Cardiac muscle cell (in vitro differentiated cells and primary cell): ENCODE measurements at regions not wholly inside any gene's neighbourhood (a gene's known extent, or its start where the extent isn't known, plus 50 kb on each side); places are given as distances from the start of the nearest gene placed in this dataset.

Experiments used
- DNase-seq, 2 donors: peaks; one replicate each; pipeline versions ENCODE4 v3.0.0 to v3.0.0-alpha.2; 2010 to 2017; ENCODE audit warnings: low read depth in 1 of 2, low spot score in 1 of 2
- H3K27ac ChIP-seq: fragments of 200-600 bp; sonication (generic); 2 replicates; pipeline ENCODE4 v1.5.1; 2016
- H3K27me3 ChIP-seq: fragments of 200-600 bp; sonication (generic); 2 replicates; pipeline ENCODE4 v1.6.0; 2016; ENCODE audit warnings: control low read depth
- H3K36me3 ChIP-seq: fragments of 200-600 bp; sonication (generic); 2 replicates; pipeline ENCODE4 v1.5.1; 2016; ENCODE audit warnings: control low read depth
- H3K4me1 ChIP-seq: fragments of 200-600 bp; sonication (generic); 2 replicates; pipeline ENCODE4 v1.8.1; 2017; ENCODE audit warnings: low read depth, mild to moderate bottlenecking, mixed run types
- H3K4me3 ChIP-seq: fragments of 200-600 bp; sonication (generic); 2 replicates; pipeline ENCODE4 v1.5.1; 2016; ENCODE audit warnings: mild to moderate bottlenecking
- H3K9me3 ChIP-seq: fragments of 200-600 bp; sonication (generic); 2 replicates; pipeline ENCODE4 v1.5.1; 2017; ENCODE audit warnings: low read depth, mild to moderate bottlenecking, control low read depth
- CTCF ChIP-seq: IDR thresholded peaks from 2 replicates; pipeline ENCODE4 v1.5.1; 2012; ENCODE audit warnings: low read depth, mild to moderate bottlenecking, low read length

GRCh38 chr11:131154351-131154750, 216.1 kb upstream of the NTM start:
- Histone ChIP-seq H3K4me1 (peaks cover 18% of the 10 kb centered on the region), H3K4me3 (no peak overlapping the region), H3K27ac (no peak overlapping the region), H3K9me3 (no peaks in the 10 kb centered on the region), H3K27me3 (no peaks in the 10 kb centered on the region), H3K36me3 (no peaks in the 10 kb centered on the region)
- no peak for DNase-seq
- TF ChIP-seq CTCF = no peak

- no peaks in the 10 kb centered on the region for H3K36me3 ChIP-seq
- H3K4me3 ChIP-seq = no peak overlapping the region
- TF ChIP-seq CTCF = no peak
- no peaks in the 10 kb centered on the region for H3K9me3 ChIP-seq
- no peak for DNase-seq
- no peaks in the 10 kb centered on the region for H3K27me3 ChIP-seq
- peaks cover 18% of the 10 kb centered on the region for H3K4me1 ChIP-seq
- H3K27ac ChIP-seq = no peak overlapping the region
These were observed 212.7 kb upstream of the NTM start for GRCh38 chr11:131157678-131158077.

- DNase-seq = no peak
- Histone ChIP-seq H3K27ac (no peak overlapping the region), H3K4me3 (no peak overlapping the region), H3K27me3 (no peaks in the 10 kb centered on the region), H3K4me1 (peaks cover 9% of the 10 kb centered on the region), H3K9me3 (no peaks in the 10 kb centered on the region), H3K36me3 (no peaks in the 10 kb centered on the region)
- TF ChIP-seq CTCF = no peak
These were observed 209.6 kb upstream of the NTM start for GRCh38 chr11:131160846-131161245.

GRCh38 chr11:131163613-131164012, 206.8 kb upstream of the NTM start:
- TF ChIP-seq CTCF = no peak
- H3K4me1 ChIP-seq = no peaks in the 10 kb centered on the region
- no peaks in the 10 kb centered on the region for H3K27me3 ChIP-seq
- H3K36me3 ChIP-seq = no peaks in the 10 kb centered on the region
- H3K4me3 ChIP-seq = no peak overlapping the region
- DNase-seq = no peak
- no peaks in the 10 kb centered on the region for H3K9me3 ChIP-seq
- no peak overlapping the region for H3K27ac ChIP-seq

GRCh38 chr11:131165036-131165435, 205.4 kb upstream of the NTM start:
- Histone ChIP-seq H3K27me3 (no peaks in the 10 kb centered on the region), H3K9me3 (no peaks in the 10 kb centered on the region)
- no peak for TF ChIP-seq CTCF

More at GRCh38 chr11:131165036-131165435, 205.4 kb upstream of the NTM start:
- Histone ChIP-seq H3K4me1 (no peaks in the 10 kb centered on the region), H3K27ac (no peak overlapping the region), H3K36me3 (no peaks in the 10 kb centered on the region), H3K4me3 (no peak overlapping the region)
- DNase-seq = no peak
